Motor neuron (in vitro differentiated cells): ENCODE measurements at regions not wholly inside any gene's neighbourhood (a gene's known extent, or its start where the extent isn't known, plus 50 kb on each side); places are given as distances from the start of the nearest gene placed in this dataset.
"Not testable (repeated sequence)": the region's sequence is repeated elsewhere in the genome, so short reads cannot be mapped to it uniquely, and the experiment has no call there.

ENCODE experiments used
- ATAC-seq, 8 experiments: fragments of 200-7000 bp; cut with Tn5 transposase; replicated peaks in 6 of 8; 2 replicates each; pipeline ENCODE4 v1.8.0; 2021; ENCODE audit warnings: mild to moderate bottlenecking in 8 of 8, moderate library complexity in 8 of 8
- H3K27ac ChIP-seq, 2 donors: fragments of 250-450 bp; sonication (Bioruptor Pico); 2 replicates each; pipeline ENCODE4 v1.9.0; 2021; ENCODE audit warnings: antibody characterized with exemption in 2 of 2, mild to moderate bottlenecking in 2 of 2, moderate library complexity in 1 of 2
- H3K4me1 ChIP-seq, 2 donors: fragments of 250-450 bp; sonication (Bioruptor Pico); replicated peaks in 1 of 2; 2 replicates each; pipeline ENCODE4 v1.6.1; 2021; ENCODE audit warnings: antibody characterized with exemption in 2 of 2, mild to moderate bottlenecking in 2 of 2, moderate library complexity in 1 of 2
- H3K4me3 ChIP-seq, 5 donors: fragments of 250-450 bp; sonication (Bioruptor Pico); 2 replicates each; pipeline ENCODE4 v1.9.0; 2021; ENCODE audit warnings: antibody characterized with exemption in 5 of 5, mild to moderate bottlenecking in 5 of 5, moderate library complexity in 4 of 5
- WGBS, 10 experiments: fragments of 450-650 bp; shearing (Covaris generic); methylation state at CpG; one replicate each; pipeline ENCODE4 v1.0.0; 2022; 5-methylcytosine and 5-hydroxymethylcytosine counted together
- in situ Hi-C, 9 experiments: fragments of 400-800 bp; cut with MboI; loops; one replicate each; pipeline ENCODE4 v1.15.0; 2021; ENCODE audit warnings: low sequenced_read_pairs in 9 of 9, low pct_unique_long_range_greater_than_20kb in 2 of 9; ENCODE audit not compliant: unreplicated experiment in 9 of 9

- 19 to 100% (median 41%) methylated on average over 1 to 4 of the region's 4 CpGs; no CpG with 5 or more reads in 1 of the 10 experiments for WGBS, 10 experiments
- in situ Hi-C loops: no loop called here
These were observed 379.9 kb downstream of the IRS2 start for GRCh38 chr13:109406376-109406992.

GRCh38 chr13:109403012-109403421, 383.4 kb downstream of the IRS2 start:
- ATAC-seq: peak in 3 of 8 experiments; percentile 40 to 67 (median 66)
- WGBS, 10 experiments: 0 to 85% (median 65%) methylated on average over 1 to 6 of the region's 7 CpGs; no CpG with 5 or more reads in 1 of the 10 experiments
- in situ Hi-C loops: no loop called here
- Histone ChIP-seq H3K27ac (no peak overlapping the region), H3K4me3 (no peak overlapping the region), H3K4me1 (peaks cover 16 to 30% of the 10 kb centered on the region in 2 donors)

More at GRCh38 chr13:109406376-109406992, 379.9 kb downstream of the IRS2 start:
- no peak overlapping the region for H3K4me3 ChIP-seq
- peak in 5 of 8 experiments; percentile 43 to 87 (median 80) for ATAC-seq
- peak overlapping the region in 1 of 2 donors; percentile 7 for H3K27ac ChIP-seq
- H3K4me1 ChIP-seq: peaks cover 15 to 35% of the 10 kb centered on the region in 2 donors

- ATAC-seq: no peak
- Histone ChIP-seq H3K4me1 (peaks cover 12 to 21% of the 10 kb centered on the region in 2 donors), H3K27ac (no peak overlapping the region), H3K4me3 (no peak overlapping the region)
- in situ Hi-C loops: no loop called here
- WGBS, 10 experiments: 29 to 100% (median 80%) methylated on average over 1 to 5 of the region's 6 CpGs; no CpG with 5 or more reads in 2 of the 10 experiments
These were observed 384.5 kb downstream of the IRS2 start for GRCh38 chr13:109401891-109402290.

- peaks cover 7 to 16% of the 10 kb centered on the region in 2 donors for H3K4me1 ChIP-seq
- in situ Hi-C loops: no loop called here
- 12 to 97% (median 90%) methylated on average over 2 to 5 of the region's 9 CpGs; no CpG with 5 or more reads in 3 of the 10 experiments for WGBS, 10 experiments
- no peak for ATAC-seq
- no peak overlapping the region for H3K4me3 ChIP-seq
- H3K27ac ChIP-seq: no peak overlapping the region
These were observed 385.1 kb downstream of the IRS2 start for GRCh38 chr13:109401307-109401706.

- in situ Hi-C loops: no loop called here
- WGBS, 10 experiments: 38 to 100% (median 91%) methylated on average over 1 to 11 of the region's 11 CpGs
- Histone ChIP-seq H3K4me1 (peaks cover 3 to 10% of the 10 kb centered on the region in 2 donors), H3K27ac (no peak overlapping the region), H3K4me3 (no peak overlapping the region)
- ATAC-seq: peak in 1 of 8 experiments; percentile 71
These were observed 385.6 kb downstream of the IRS2 start for GRCh38 chr13:109400624-109401257.

- peak in 2 of 8 experiments; percentile 40 to 69 for ATAC-seq
- Histone ChIP-seq H3K4me3 (no peak overlapping the region), H3K4me1 (peaks cover 3 to 9% of the 10 kb centered on the region in 2 donors), H3K27ac (no peak overlapping the region)
- in situ Hi-C loops: no loop called here
- WGBS, 10 experiments: 16 to 100% (median 75%) methylated on average over 1 to 11 of the region's 11 CpGs
These were observed 386.2 kb downstream of the IRS2 start for GRCh38 chr13:109400209-109400608.

- WGBS, 10 experiments: 33 to 100% (median 80%) methylated on average over 1 to 5 of the region's 5 CpGs; no CpG with 5 or more reads in 1 of the 10 experiments
- ATAC-seq, H3K27ac ChIP-seq, H3K4me3 ChIP-seq, H3K4me1 ChIP-seq, in situ Hi-C loops: not testable (repeated sequence)
These were observed 388.3 kb downstream of the IRS2 start for GRCh38 chr13:109398071-109398470.

GRCh38 chr13:109397285-109397684, 389.1 kb downstream of the IRS2 start:
- H3K4me3 ChIP-seq: no peak overlapping the region
- WGBS, 10 experiments: 36 to 100% (median 86%) methylated on average over 1 to 3 of the region's 3 CpGs; no CpG with 5 or more reads in 1 of the 10 experiments
- peaks cover 0 to 3% of the 10 kb centered on the region in 2 donors for H3K4me1 ChIP-seq
- no peak overlapping the region for H3K27ac ChIP-seq
- ATAC-seq: no peak
- in situ Hi-C loops: no loop called here

- in situ Hi-C loops: no loop called here
- WGBS, 10 experiments: 57 to 100% (median 86%) methylated on average over 1 to 7 of the region's 9 CpGs; no CpG with 5 or more reads in 2 of the 10 experiments
- no peak for ATAC-seq
- no peak overlapping the region for H3K4me3 ChIP-seq
- H3K27ac ChIP-seq: no peak overlapping the region
- peaks cover 0 to 3% of the 10 kb centered on the region in 2 donors for H3K4me1 ChIP-seq
These were observed 390.1 kb downstream of the IRS2 start for GRCh38 chr13:109396266-109396665.

GRCh38 chr13:109395014-109395413, 391.4 kb downstream of the IRS2 start:
- in situ Hi-C loops: no loop called here
- no peak for ATAC-seq
- peaks cover 0 to 4% of the 10 kb centered on the region in 2 donors for H3K4me1 ChIP-seq
- H3K27ac ChIP-seq: no peak overlapping the region
- WGBS, 10 experiments: 23 to 100% (median 79%) methylated on average over 1 to 5 of the region's 5 CpGs
- no peak overlapping the region for H3K4me3 ChIP-seq

- peaks cover 0 to 10% of the 10 kb centered on the region in 2 donors for H3K4me1 ChIP-seq
- H3K27ac ChIP-seq: no peak overlapping the region
- ATAC-seq: no peak
- in situ Hi-C loops: no loop called here
- WGBS, 10 experiments: 69 to 95% (median 84%) methylated on average over 1 to 8 of the region's 8 CpGs
- H3K4me3 ChIP-seq: no peak overlapping the region
These were observed 391.9 kb downstream of the IRS2 start for GRCh38 chr13:109394311-109394988.

- no peak for ATAC-seq
- H3K4me1 ChIP-seq: peaks cover 0 to 15% of the 10 kb centered on the region in 2 donors
- no peak overlapping the region for H3K4me3 ChIP-seq
- WGBS, 10 experiments: 0 to 100% (median 91%) methylated on average over 1 of the region's 1 CpG; no CpG with 5 or more reads in 3 of the 10 experiments
- H3K27ac ChIP-seq: no peak overlapping the region
- in situ Hi-C loops: no loop called here
These were observed 393.3 kb downstream of the IRS2 start for GRCh38 chr13:109393045-109393444.

GRCh38 chr13:109390391-109390790, 396.0 kb downstream of the IRS2 start:
- peaks cover 0 to 15% of the 10 kb centered on the region in 2 donors for H3K4me1 ChIP-seq
- H3K4me3 ChIP-seq: no peak overlapping the region
- in situ Hi-C loops: no loop called here
- no peak overlapping the region for H3K27ac ChIP-seq
- 19 to 100% (median 90%) methylated on average over 1 to 2 of the region's 2 CpGs; no CpG with 5 or more reads in 1 of the 10 experiments for WGBS, 10 experiments
- no peak for ATAC-seq
